ENCODE measurements at regions not wholly inside any gene's neighbourhood (a gene's known extent, or its start where the extent isn't known, plus 50 kb on each side); places are given as distances from the start of the nearest gene placed in this dataset.
A peak's percentile ranks its signal among the peaks of the same experiment; 100 is the strongest.

GRCh38 chr6:4396044-4396443 is 260.7 kb upstream of the ECI2 start:
- Histone ChIP-seq H3K4me2 (ENCODE audit: insufficient read depth, low read length) (no peak overlapping the region), H3K36me3 (ENCODE audit: control insufficient read depth, insufficient read depth, low read length) (no peaks in the 10 kb centered on the region), H3K27me3 (ENCODE audit: control insufficient read depth in 2 of 2, insufficient read depth in 2 of 2, low read length in 2 of 2) (peaks cover 6 to 26% of the 10 kb centered on the region in 2 experiments; a peak in 4 of 5 replicates), H3K79me2 (ENCODE audit: control insufficient read depth, insufficient read depth, low read length) (no peaks in the 10 kb centered on the region), H4K20me1 (replicated peaks; ENCODE audit: control insufficient read depth, insufficient read depth, low read length) (no peaks in the 10 kb centered on the region), H3K27ac (ENCODE audit: extremely low read depth, low read depth, low read length) (no peak overlapping the region), H3K9me1 (ENCODE audit: control insufficient read depth, insufficient read depth, low read length) (no peaks in the 10 kb centered on the region), H3K4me3 (no peak overlapping the region), H3K9me3 (replicated peaks; ENCODE audit: control insufficient read depth, insufficient read depth, low read depth, low read length) (no peaks in the 10 kb centered on the region), H3K4me1 (replicated peaks in 1 of 2; ENCODE audit: control insufficient read depth in 2 of 2, insufficient read depth in 2 of 2, low read length in 2 of 2) (no peaks in the 10 kb centered on the region), H3K9ac (ENCODE audit: insufficient read depth in 1 of 2, low read depth in 2 of 2, low read length in 2 of 2) (no peak overlapping the region), H2AFZ (ENCODE audit: low read depth, low read length) (no peak overlapping the region)
- no TSS peak for BruUV-seq (replicated peaks)
- 5% methylated on average over 2 of the region's 2 CpGs for WGBS (ENCODE audit: insufficient coverage, low coverage, missing lambda C conversion rate)
- TF ChIP-seq ETV6 (IDR thresholded peaks at IDR 0.05; ENCODE audit: borderline replicate concordance in 1 of 2, low read depth in 2 of 2, low read length in 1 of 2): no peak
- no peak for TF ChIP-seq ETV6 (CRISPR knock-in tag; IDR thresholded peaks at IDR 0.05; ENCODE audit: borderline replicate concordance)
- no peak for TF ChIP-seq NONO (IDR thresholded peaks at IDR 0.05; ENCODE audit: low read depth in 2 of 2, low read length in 1 of 2)
- TF ChIP-seq ZNF140 (CRISPR knock-in tag; IDR thresholded peaks at IDR 0.05): no peak
- no peak for TF ChIP-seq HNRNPL (IDR thresholded peaks at IDR 0.05; ENCODE audit: low read depth, low read length)
- no peak for TF ChIP-seq CBX5 (IDR thresholded peaks at IDR 0.05; ENCODE audit: borderline replicate concordance, low read depth)
- no peak for TF ChIP-seq ZNF263 (CRISPR knock-in tag; IDR thresholded peaks at IDR 0.05; ENCODE audit: borderline replicate concordance)
- TF ChIP-seq ZNF280A (IDR thresholded peaks at IDR 0.05; ENCODE audit: low read depth, partially characterized antibody): no peak
- no peak for TF ChIP-seq PHB (CRISPR knock-in tag; IDR thresholded peaks at IDR 0.05)
- no peak for TF ChIP-seq MBD1 (CRISPR knock-in tag; IDR thresholded peaks at IDR 0.05)
- TF ChIP-seq POLR2AphosphoS5 (IDR thresholded peaks at IDR 0.05; ENCODE audit: control insufficient read depth, insufficient read depth, low read depth, low read length): no peak
- TF ChIP-seq CTCF (IDR thresholded peaks at IDR 0.05 in 2 of 3, conservative IDR thresholded peaks at IDR 0.05 in 1 of 3; ENCODE audit: insufficient read depth in 2 of 3, low read depth in 1 of 3, low read length in 3 of 3): 0 out of 6 replicates have a peak, but pooled peaks of 2 of the 3 experiments have one; percentile 11 to 23
- TF ChIP-seq ZNF3 (CRISPR knock-in tag; IDR thresholded peaks at IDR 0.05): no peak
- peak; percentile 47; the same call in 1 of the 2 replicates for TF ChIP-seq ZNF384 (IDR thresholded peaks at IDR 0.05; ENCODE audit: low read depth, low read length)
- no peak for TF ChIP-seq CREB3 (tag; conservative IDR thresholded peaks at IDR 0.05; ENCODE audit: low read depth)
- no peak for TF ChIP-seq TEAD1 (CRISPR knock-in tag; IDR thresholded peaks at IDR 0.05)
- intact Hi-C loops (cut with micrococcal nuclease): no loop called here
- DNase-seq (ENCODE audit: extremely low read depth in 1 of 4, low spot score in 3 of 4) (no peak), FAIRE-seq (no peak), ATAC-seq (no peak)
- in situ Hi-C loops (cut with MboI): no loop called here
- CTCF ChIA-PET (ENCODE audit: low intra/inter-chr PET ratio): no interaction called here
- POLR2A ChIA-PET: interaction anchor here (1.0 kb wide), 1 partner anchor 48 kb away, joined by 3 read pairs; no protein-coding TSS in a partner anchor

Measured in K562 (cell line).